HepG2 (cell line): ENCODE measurements at regions not wholly inside any gene's neighbourhood (a gene's known extent, or its start where the extent isn't known, plus 50 kb on each side); places are given as distances from the start of the nearest gene placed in this dataset.
A peak's percentile ranks its signal among the peaks of the same experiment; 100 is the strongest.

Experiments
- ATAC-seq: fragments of 200-7000 bp; cut with Tn5 transposase; 3 replicates; pipeline ENCODE4 v1.9.1; 2020; ENCODE audit warnings: mild to moderate bottlenecking, moderate library complexity
- BruUV-seq: library from RNA; stranded (reverse); fragments of 400-500 nt; replicated peaks from 2 replicates; lab custom pipeline; 2021; lab: Mats Ljungman, UMichigan
- CTCF ChIA-PET: fragments of 300-600 bp; formaldehyde crosslinking; extraction: SDS; loops from one replicate; lab custom pipeline; 2021; ENCODE audit warnings: low total read pairs, inconsistent platforms, low intra/inter-chr PET ratio; lab: Yijun Ruan, JAX
- POLR2A ChIA-PET: fragments of 350-600 bp; sonication (Branson Sonifier 250); formaldehyde crosslinking; loops from one replicate; lab custom pipeline; 2020; ENCODE audit warnings: antibody characterized with exemption, inconsistent platforms; lab: Yijun Ruan, JAX
- DNase-seq: peaks from one replicate; pipeline ENCODE4 v3.0.0-alpha.2; 2015; ENCODE audit warnings: low spot score
- FAIRE-seq: peaks from 3 replicates; lab custom pipeline; 2011; peaks lifted over from hg19 to GRCh38; lab: Jason Lieb, UNC
- H2AFZ ChIP-seq: one replicate; pipeline ENCODE4 v1.6.1; 2011; ENCODE audit warnings: low read length, inconsistent platforms
- H3K27ac ChIP-seq: fragments of 300-600 bp; 3 replicates; pipeline ENCODE4 v1.8.0; 2011; ENCODE audit warnings: mixed run types, mild to moderate bottlenecking, mixed read lengths, low read length, inconsistent platforms; ENCODE audit not compliant: insufficient read depth; ENCODE audit errors: extremely low read length
- H3K27me3 ChIP-seq, 2 experiments: fragments of 200-600 bp in 1 of 2; 2 replicates in 1 of 2; 3 replicates in 1 of 2; pipeline versions ENCODE4 v1.6.0 to v1.8.0; 2011; ENCODE audit warnings: low read length in 2 of 2, mild to moderate bottlenecking in 2 of 2, moderate library complexity in 2 of 2, inconsistent platforms in 1 of 2; ENCODE audit not compliant: insufficient read depth in 2 of 2, control insufficient read depth in 1 of 2
- H3K36me3 ChIP-seq, 2 experiments: fragments of 200-600 bp in 1 of 2; replicated peaks in 1 of 2; 2 replicates in 1 of 2; 3 replicates in 1 of 2; pipeline versions ENCODE4 v1.5.1 to v1.8.0; 2011; ENCODE audit warnings: low read length in 2 of 2, inconsistent platforms in 1 of 2; ENCODE audit not compliant: insufficient read depth in 2 of 2, control insufficient read depth in 1 of 2
- H3K4me1 ChIP-seq: 2 replicates; pipeline ENCODE4 v1.5.1; 2012; ENCODE audit warnings: low read length, inconsistent platforms; ENCODE audit not compliant: insufficient read depth
- H3K4me2 ChIP-seq: 2 replicates; pipeline ENCODE4 v1.6.0; 2011; ENCODE audit warnings: low read depth, low read length, inconsistent platforms
- H3K4me3 ChIP-seq, 3 experiments: fragments of 200-600 bp in 1 of 3; sonication (generic), shearing (Covaris generic) in 1 of 3; replicated peaks in 1 of 3; 2 replicates each; pipeline ENCODE4 v1.5.1; 2011 to 2016; ENCODE audit warnings: low read length in 3 of 3, inconsistent platforms in 2 of 3, low read depth in 2 of 3, mild to moderate bottlenecking in 2 of 3, control low read depth in 1 of 3, mixed read lengths in 1 of 3; ENCODE audit not compliant: insufficient read depth in 1 of 3
- H3K79me2 ChIP-seq: one replicate; pipeline ENCODE4 v1.6.1; 2011; ENCODE audit warnings: low read length, inconsistent platforms; ENCODE audit not compliant: insufficient read depth
- H3K9ac ChIP-seq: 2 replicates; pipeline ENCODE4 v1.6.0; 2011; ENCODE audit warnings: mild to moderate bottlenecking, low read depth, low read length, inconsistent platforms; ENCODE audit not compliant: insufficient read depth
- H3K9me3 ChIP-seq: 2 replicates; pipeline ENCODE4 v1.5.1; 2012; ENCODE audit warnings: mild to moderate bottlenecking, low read length
- H4K20me1 ChIP-seq: 2 replicates; pipeline ENCODE4 v1.6.0; 2011; ENCODE audit warnings: inconsistent platforms, mild to moderate bottlenecking, low read length, moderate library complexity; ENCODE audit not compliant: insufficient read depth
- KDM5A ChIP-seq: fragments of 200-600 bp; sonication (generic); IDR thresholded peaks from 2 replicates; pipeline ENCODE4 v1.7.0; 2018; ENCODE audit warnings: antibody characterized with exemption, mild to moderate bottlenecking, low read length, borderline replicate concordance
- KLF12 ChIP-seq: sonication (generic); formaldehyde crosslinking; IDR thresholded peaks from 2 replicates; pipeline ENCODE4 v1.4.0; 2020; ENCODE audit warnings: missing genetic modification reagents, borderline replicate concordance
- NFE2L1 ChIP-seq: sonication (generic); formaldehyde crosslinking; IDR thresholded peaks from 2 replicates; pipeline ENCODE4 v1.4.0; 2020; ENCODE audit warnings: missing genetic modification reagents, mild to moderate bottlenecking, borderline replicate concordance
- SOX6 ChIP-seq, 2 experiments: fragments of 450-650 bp in 1 of 2; sonication (generic) in 1 of 2; formaldehyde crosslinking in 1 of 2; IDR thresholded peaks; 2 replicates each; pipeline versions ENCODE4 v1.4.0 to v1.6.1; 2017 to 2020; ENCODE audit warnings: antibody characterized with exemption in 1 of 2, mild to moderate bottlenecking in 1 of 2, missing genetic modification reagents in 1 of 2
- STAG1 ChIP-seq: sonication (generic); formaldehyde crosslinking; IDR thresholded peaks from 2 replicates; pipeline ENCODE4 v1.4.0; 2020; ENCODE audit warnings: missing genetic modification reagents
- TEAD3 ChIP-seq: optimal IDR thresholded peaks from 2 replicates; pipeline ENCODE3; 2016; ENCODE audit warnings: borderline replicate concordance
- ZKSCAN8 ChIP-seq: IDR thresholded peaks from 2 replicates; pipeline ENCODE4 v1.6.1; 2016; ENCODE audit warnings: borderline replicate concordance, missing genetic modification reagents, missing compliant biosample characterization
- WGBS: methylation state at CpG from one replicate; pipeline ENCODE4 v1.1.6; 2017; ENCODE audit warnings: low lambda C conversion rate; 5-methylcytosine and 5-hydroxymethylcytosine counted together
- in situ Hi-C: cut with HindIII; loops from 2 replicates; pipeline ENCODE4 v1.10.0; 2017; ENCODE audit warnings: low pct_unique_long_range_greater_than_20kb; ENCODE audit not compliant: extremely low pct_ligation_motif_present
- intact Hi-C: fragments of 100-400 bp; cut with micrococcal nuclease; formaldehyde crosslinking; loops from one replicate; pipeline ENCODE4 v1.10.0; 2022; ENCODE audit not compliant: unreplicated experiment
- TF ChIP-seq, protein P1 (sequence below): sonication (generic); formaldehyde crosslinking; IDR thresholded peaks from 2 replicates; pipeline ENCODE4 v1.5.0; 2020; ENCODE audit warnings: mild to moderate bottlenecking, missing genetic modification reagents, moderate library complexity

DNA sequence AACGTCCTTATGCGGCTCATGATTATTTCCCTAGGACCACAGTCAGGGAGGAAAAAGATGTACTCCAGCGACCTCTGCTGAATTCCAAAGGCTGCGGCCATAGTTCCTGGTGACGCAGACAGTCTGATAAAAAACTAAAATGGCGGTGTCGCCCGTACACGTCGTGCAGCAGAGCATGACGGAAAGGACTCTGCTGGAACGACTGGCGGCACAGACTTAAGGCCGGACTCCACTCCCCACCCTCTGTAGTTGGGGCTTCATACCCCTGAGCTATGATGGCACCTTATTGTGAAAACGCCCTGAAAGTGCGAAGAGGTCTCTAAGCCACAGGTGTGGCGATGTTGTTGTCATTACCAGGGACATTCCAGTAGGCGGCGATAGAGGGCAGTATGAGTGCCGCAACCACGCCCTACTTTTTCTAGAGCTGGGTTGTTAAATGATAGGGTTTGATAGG, 90.0 kb upstream of the EDA2R start:
- FAIRE-seq, result peak; percentile 21
- Histone ChIP-seq H4K20me1 (no peaks in the 10 kb centered on the region), H3K4me3 (no peak overlapping the region), H3K4me2 (no peak overlapping the region), H2AFZ (no peak overlapping the region), H3K36me3 (no peaks in the 10 kb centered on the region), H3K9ac (no peak overlapping the region), H3K9me3 (no peaks in the 10 kb centered on the region), H3K4me1 (no peaks in the 10 kb centered on the region), H3K79me2 (no peaks in the 10 kb centered on the region), H3K27ac (no peak overlapping the region), H3K27me3 (no peaks in the 10 kb centered on the region)
- ChIA-PET POLR2A (no interaction called here), CTCF (no interaction called here)
- peak; percentile 6 for DNase-seq
- no TSS peak for BruUV-seq
- WGBS, result 48% methylated on average over 20 of the region's 21 CpGs
- TF ChIP-seq KDM5A (no peak), TEAD3 (CRISPR knock-in tag) (peak; percentile 13), SOX6 (IDR thresholded peaks at IDR 0.05) (no peak), SOX6 (CRISPR knock-in tag; IDR thresholded peaks at IDR 0.05) (no peak), STAG1 (CRISPR knock-in tag) (peak; percentile 17; the same call in 1 of the 2 replicates), KLF12 (CRISPR knock-in tag) (0 out of 2 replicates have a peak, but pooled peaks have one; percentile 35), ZKSCAN8 (CRISPR knock-in tag) (no peak), NFE2L1 (CRISPR knock-in tag) (no peak)
- TF ChIP-seq, protein P1, sequence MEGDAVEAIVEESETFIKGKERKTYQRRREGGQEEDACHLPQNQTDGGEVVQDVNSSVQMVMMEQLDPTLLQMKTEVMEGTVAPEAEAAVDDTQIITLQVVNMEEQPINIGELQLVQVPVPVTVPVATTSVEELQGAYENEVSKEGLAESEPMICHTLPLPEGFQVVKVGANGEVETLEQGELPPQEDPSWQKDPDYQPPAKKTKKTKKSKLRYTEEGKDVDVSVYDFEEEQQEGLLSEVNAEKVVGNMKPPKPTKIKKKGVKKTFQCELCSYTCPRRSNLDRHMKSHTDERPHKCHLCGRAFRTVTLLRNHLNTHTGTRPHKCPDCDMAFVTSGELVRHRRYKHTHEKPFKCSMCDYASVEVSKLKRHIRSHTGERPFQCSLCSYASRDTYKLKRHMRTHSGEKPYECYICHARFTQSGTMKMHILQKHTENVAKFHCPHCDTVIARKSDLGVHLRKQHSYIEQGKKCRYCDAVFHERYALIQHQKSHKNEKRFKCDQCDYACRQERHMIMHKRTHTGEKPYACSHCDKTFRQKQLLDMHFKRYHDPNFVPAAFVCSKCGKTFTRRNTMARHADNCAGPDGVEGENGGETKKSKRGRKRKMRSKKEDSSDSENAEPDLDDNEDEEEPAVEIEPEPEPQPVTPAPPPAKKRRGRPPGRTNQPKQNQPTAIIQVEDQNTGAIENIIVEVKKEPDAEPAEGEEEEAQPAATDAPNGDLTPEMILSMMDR (CRISPR knock-in tag), result peak; percentile 60
- intact Hi-C loops (no loop called here), in situ Hi-C loops (loop anchor here (25.0 kb wide), 1 partner anchor 1142 kb away; no protein-coding TSS in a partner anchor)
- peak; percentile 51; the same call in 2 of the 3 replicates for ATAC-seq
